ENCODE measurements at regions not wholly inside any gene's neighbourhood (a gene's known extent, or its start where the extent isn't known, plus 50 kb on each side); places are given as distances from the start of the nearest gene placed in this dataset.

- no peak overlapping the region for H3K4me3 Mint-ChIP-seq
- H3K9me3 Mint-ChIP-seq = no peaks in the 10 kb centered on the region
- no peak overlapping the region for H3K27ac Mint-ChIP-seq
These were observed 183.2 kb upstream of the TCF21 start for GRCh38 chr6:133705731-133706130.

GRCh38 chr6:133707456-133707855, 181.5 kb upstream of the TCF21 start:
- no peaks in the 10 kb centered on the region for H3K27me3 Mint-ChIP-seq
- no peak overlapping the region for H3K4me3 Mint-ChIP-seq
- no peak overlapping the region for H3K27ac Mint-ChIP-seq
- H3K36me3 Mint-ChIP-seq = no peaks in the 10 kb centered on the region
- DNase-seq (ENCODE audit: extremely low spot score, unreplicated experiment) = no peak
- H3K9me3 Mint-ChIP-seq = no peaks in the 10 kb centered on the region
- no peaks in the 10 kb centered on the region for H3K4me1 Mint-ChIP-seq (ENCODE audit: unreplicated experiment)
- TF ChIP-seq CTCF (conservative IDR thresholded peaks at IDR 0.05) = no peak

More at GRCh38 chr6:133705731-133706130, 183.2 kb upstream of the TCF21 start:
- DNase-seq (ENCODE audit: extremely low spot score, unreplicated experiment) = no peak
- Mint-ChIP-seq H3K27me3 (no peaks in the 10 kb centered on the region), H3K36me3 (no peaks in the 10 kb centered on the region), H3K4me1 (ENCODE audit: unreplicated experiment) (no peaks in the 10 kb centered on the region)
- TF ChIP-seq CTCF (conservative IDR thresholded peaks at IDR 0.05) = no peak

GRCh38 chr6:133710826-133711225, 178.1 kb upstream of the TCF21 start:
- Mint-ChIP-seq H3K9me3 (no peaks in the 10 kb centered on the region), H3K36me3 (no peaks in the 10 kb centered on the region), H3K4me1 (ENCODE audit: unreplicated experiment) (no peaks in the 10 kb centered on the region), H3K27ac (no peak overlapping the region), H3K27me3 (no peaks in the 10 kb centered on the region), H3K4me3 (no peak overlapping the region)
- DNase-seq (ENCODE audit: extremely low spot score, unreplicated experiment) = no peak
- TF ChIP-seq CTCF (conservative IDR thresholded peaks at IDR 0.05) = no peak

- no peak for TF ChIP-seq CTCF (conservative IDR thresholded peaks at IDR 0.05)
- no peaks in the 10 kb centered on the region for H3K9me3 Mint-ChIP-seq
These were observed 173.6 kb upstream of the TCF21 start for GRCh38 chr6:133715270-133715669.

GRCh38 chr6:133724726-133725125, 164.2 kb upstream of the TCF21 start:
- Mint-ChIP-seq H3K27me3 (no peaks in the 10 kb centered on the region), H3K27ac (no peak overlapping the region), H3K36me3 (peaks cover 4% of the 10 kb centered on the region), H3K4me1 (ENCODE audit: unreplicated experiment) (no peaks in the 10 kb centered on the region), H3K4me3 (no peak overlapping the region), H3K9me3 (peaks cover 17% of the 10 kb centered on the region)
- DNase-seq (ENCODE audit: extremely low spot score, unreplicated experiment) = no peak
- no peak for TF ChIP-seq CTCF (conservative IDR thresholded peaks at IDR 0.05)

More at GRCh38 chr6:133715270-133715669, 173.6 kb upstream of the TCF21 start:
- no peak overlapping the region for H3K27ac Mint-ChIP-seq
- H3K27me3 Mint-ChIP-seq = no peaks in the 10 kb centered on the region
- H3K4me3 Mint-ChIP-seq = no peak overlapping the region
- no peaks in the 10 kb centered on the region for H3K36me3 Mint-ChIP-seq
- DNase-seq (ENCODE audit: extremely low spot score, unreplicated experiment) = no peak
- no peaks in the 10 kb centered on the region for H3K4me1 Mint-ChIP-seq (ENCODE audit: unreplicated experiment)

GRCh38 chr6:133726188-133726587, 162.7 kb upstream of the TCF21 start:
- Mint-ChIP-seq H3K9me3 (peaks cover 17% of the 10 kb centered on the region), H3K4me1 (ENCODE audit: unreplicated experiment) (no peaks in the 10 kb centered on the region), H3K27me3 (no peaks in the 10 kb centered on the region), H3K36me3 (peaks cover 4% of the 10 kb centered on the region), H3K4me3 (no peak overlapping the region), H3K27ac (no peak overlapping the region)
- no peak for DNase-seq (ENCODE audit: extremely low spot score, unreplicated experiment)
- no peak for TF ChIP-seq CTCF (conservative IDR thresholded peaks at IDR 0.05)
